AG10803 (cell line): ENCODE measurements at regions not wholly inside any gene's neighbourhood (a gene's known extent, or its start where the extent isn't known, plus 50 kb on each side); places are given as distances from the start of the nearest gene placed in this dataset.

Experiments
- DNase-seq: peaks from one replicate; pipeline ENCODE4 v3.0.0; 2010; ENCODE audit warnings: low read depth
- H3K4me3 ChIP-seq: 2 replicates; pipeline ENCODE4 v1.5.1; 2011; ENCODE audit warnings: mild to moderate bottlenecking, low read length, control low read depth
- TF ChIP-seq, protein P1 (sequence below): conservative IDR thresholded peaks from 2 replicates; pipeline ENCODE4 v1.5.1; 2011; ENCODE audit warnings: mild to moderate bottlenecking, low read length, control low read depth, inconsistent platforms

DNA sequence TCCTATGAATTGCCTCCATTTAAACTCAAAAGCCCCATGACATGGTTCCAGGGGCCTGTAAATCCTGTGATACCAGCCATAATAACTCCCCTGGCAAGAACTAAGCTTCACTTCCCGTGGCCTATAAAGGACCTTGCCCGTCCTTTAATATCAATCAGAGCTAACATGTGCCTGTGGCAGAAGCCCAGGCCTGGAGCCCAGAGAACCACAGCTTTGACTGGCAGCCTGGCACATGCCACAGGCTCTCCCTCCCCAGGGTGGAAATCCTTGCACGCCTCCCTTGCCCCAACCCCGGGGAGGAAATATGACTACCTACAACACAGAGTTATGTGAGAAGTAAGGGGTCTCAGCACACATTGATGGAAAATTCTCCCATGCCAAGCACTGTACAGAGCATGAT is 287.4 kb downstream of the RAB28 start:
- no peak overlapping the region for H3K4me3 ChIP-seq
- no peak for DNase-seq
- TF ChIP-seq, protein P1, sequence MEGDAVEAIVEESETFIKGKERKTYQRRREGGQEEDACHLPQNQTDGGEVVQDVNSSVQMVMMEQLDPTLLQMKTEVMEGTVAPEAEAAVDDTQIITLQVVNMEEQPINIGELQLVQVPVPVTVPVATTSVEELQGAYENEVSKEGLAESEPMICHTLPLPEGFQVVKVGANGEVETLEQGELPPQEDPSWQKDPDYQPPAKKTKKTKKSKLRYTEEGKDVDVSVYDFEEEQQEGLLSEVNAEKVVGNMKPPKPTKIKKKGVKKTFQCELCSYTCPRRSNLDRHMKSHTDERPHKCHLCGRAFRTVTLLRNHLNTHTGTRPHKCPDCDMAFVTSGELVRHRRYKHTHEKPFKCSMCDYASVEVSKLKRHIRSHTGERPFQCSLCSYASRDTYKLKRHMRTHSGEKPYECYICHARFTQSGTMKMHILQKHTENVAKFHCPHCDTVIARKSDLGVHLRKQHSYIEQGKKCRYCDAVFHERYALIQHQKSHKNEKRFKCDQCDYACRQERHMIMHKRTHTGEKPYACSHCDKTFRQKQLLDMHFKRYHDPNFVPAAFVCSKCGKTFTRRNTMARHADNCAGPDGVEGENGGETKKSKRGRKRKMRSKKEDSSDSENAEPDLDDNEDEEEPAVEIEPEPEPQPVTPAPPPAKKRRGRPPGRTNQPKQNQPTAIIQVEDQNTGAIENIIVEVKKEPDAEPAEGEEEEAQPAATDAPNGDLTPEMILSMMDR, result no peak

- H3K4me3 ChIP-seq, result no peak overlapping the region
- TF ChIP-seq, protein P1, result no peak
- no peak for DNase-seq
Observed at GRCh38 chr4:13193662-13194061, 290.5 kb downstream of the RAB28 start.

- TF ChIP-seq, protein P1, result no peak
- DNase-seq, result no peak
- H3K4me3 ChIP-seq, result no peak overlapping the region
Observed at GRCh38 chr4:13190093-13190721, 293.9 kb downstream of the RAB28 start.

GRCh38 chr4:13184199-13184598 is 299.9 kb downstream of the RAB28 start:
- no peak overlapping the region for H3K4me3 ChIP-seq
- DNase-seq, result no peak
- TF ChIP-seq, protein P1, result no peak

DNA sequence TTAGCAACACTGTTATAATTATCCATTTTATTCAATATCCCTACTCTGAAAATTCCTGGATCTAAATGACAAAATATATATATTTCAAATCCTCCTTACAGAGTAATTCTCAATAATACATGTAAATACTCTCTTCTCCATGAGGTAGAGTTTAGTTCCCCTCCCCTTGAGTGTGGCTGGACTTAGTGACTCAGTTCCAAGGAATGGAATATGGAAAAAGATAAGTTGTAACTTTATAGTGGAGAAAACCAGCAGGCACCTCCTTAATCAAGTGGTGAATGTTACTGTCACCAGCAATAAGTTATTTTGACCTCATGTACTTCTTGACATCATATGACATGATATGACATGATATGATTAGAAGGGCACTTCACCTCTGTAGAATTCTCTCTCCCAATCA is 302.0 kb downstream of the RAB28 start:
- DNase-seq, result no peak
- no peak overlapping the region for H3K4me3 ChIP-seq
- TF ChIP-seq, protein P1, result no peak

GRCh38 chr4:13181681-13182080 is 302.5 kb downstream of the RAB28 start:
- TF ChIP-seq, protein P1, result no peak
- no peak for DNase-seq

DNA sequence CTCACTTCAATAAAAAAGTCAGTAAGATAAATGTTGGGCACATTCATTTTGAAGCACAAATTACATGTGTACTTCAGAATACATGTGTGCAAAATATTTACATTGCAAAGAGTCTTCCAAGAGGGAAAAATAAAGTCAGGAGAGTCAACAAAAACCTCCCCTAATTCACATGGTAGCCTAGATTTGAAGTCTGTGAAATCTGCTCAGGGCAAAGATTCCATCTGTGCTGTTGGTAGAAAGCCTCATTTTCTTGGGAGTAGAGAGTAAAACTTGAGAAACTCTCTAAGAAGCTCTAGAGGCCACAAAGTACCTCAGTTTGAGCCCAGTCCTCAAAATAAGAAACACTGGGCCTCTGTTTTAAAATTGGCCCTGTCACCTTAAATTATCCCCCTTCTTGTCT is 303.4 kb downstream of the RAB28 start:
- no peak overlapping the region for H3K4me3 ChIP-seq
- DNase-seq, result no peak
- TF ChIP-seq, protein P1, result no peak

More at GRCh38 chr4:13181681-13182080, 302.5 kb downstream of the RAB28 start:
- no peak overlapping the region for H3K4me3 ChIP-seq
